ENCODE measurements at regions not wholly inside any gene's neighbourhood (a gene's known extent, or its start where the extent isn't known, plus 50 kb on each side); places are given as distances from the start of the nearest gene placed in this dataset.

DNA sequence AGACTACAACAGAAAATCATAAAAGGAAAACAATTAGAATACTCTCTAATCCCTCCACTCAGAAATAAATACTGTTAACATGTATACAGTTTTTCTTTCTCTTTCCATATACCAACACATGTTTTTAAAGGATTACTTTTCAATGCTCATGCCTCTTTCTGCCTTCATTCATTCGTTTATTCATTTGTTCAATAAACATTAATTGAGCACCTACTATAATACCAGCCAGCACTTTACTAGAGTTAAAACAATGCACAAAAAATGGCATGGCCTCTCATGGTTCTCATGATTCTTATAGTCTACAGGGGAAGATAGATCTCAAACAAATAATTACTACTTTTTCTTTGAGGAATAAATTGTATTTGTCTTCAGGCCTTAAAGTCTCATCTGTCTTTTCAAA lies 70.3 kb upstream of the RIPOR2 start:
- TF ChIP-seq, protein P1, sequence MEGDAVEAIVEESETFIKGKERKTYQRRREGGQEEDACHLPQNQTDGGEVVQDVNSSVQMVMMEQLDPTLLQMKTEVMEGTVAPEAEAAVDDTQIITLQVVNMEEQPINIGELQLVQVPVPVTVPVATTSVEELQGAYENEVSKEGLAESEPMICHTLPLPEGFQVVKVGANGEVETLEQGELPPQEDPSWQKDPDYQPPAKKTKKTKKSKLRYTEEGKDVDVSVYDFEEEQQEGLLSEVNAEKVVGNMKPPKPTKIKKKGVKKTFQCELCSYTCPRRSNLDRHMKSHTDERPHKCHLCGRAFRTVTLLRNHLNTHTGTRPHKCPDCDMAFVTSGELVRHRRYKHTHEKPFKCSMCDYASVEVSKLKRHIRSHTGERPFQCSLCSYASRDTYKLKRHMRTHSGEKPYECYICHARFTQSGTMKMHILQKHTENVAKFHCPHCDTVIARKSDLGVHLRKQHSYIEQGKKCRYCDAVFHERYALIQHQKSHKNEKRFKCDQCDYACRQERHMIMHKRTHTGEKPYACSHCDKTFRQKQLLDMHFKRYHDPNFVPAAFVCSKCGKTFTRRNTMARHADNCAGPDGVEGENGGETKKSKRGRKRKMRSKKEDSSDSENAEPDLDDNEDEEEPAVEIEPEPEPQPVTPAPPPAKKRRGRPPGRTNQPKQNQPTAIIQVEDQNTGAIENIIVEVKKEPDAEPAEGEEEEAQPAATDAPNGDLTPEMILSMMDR (conservative IDR thresholded peaks at IDR 0.05; ENCODE audit: low read depth, low read length): no peak
- no peak overlapping the region for H3K4me3 ChIP-seq (ENCODE audit: low read length)
- no peak for DNase-seq (ENCODE audit: low read depth)

DNA sequence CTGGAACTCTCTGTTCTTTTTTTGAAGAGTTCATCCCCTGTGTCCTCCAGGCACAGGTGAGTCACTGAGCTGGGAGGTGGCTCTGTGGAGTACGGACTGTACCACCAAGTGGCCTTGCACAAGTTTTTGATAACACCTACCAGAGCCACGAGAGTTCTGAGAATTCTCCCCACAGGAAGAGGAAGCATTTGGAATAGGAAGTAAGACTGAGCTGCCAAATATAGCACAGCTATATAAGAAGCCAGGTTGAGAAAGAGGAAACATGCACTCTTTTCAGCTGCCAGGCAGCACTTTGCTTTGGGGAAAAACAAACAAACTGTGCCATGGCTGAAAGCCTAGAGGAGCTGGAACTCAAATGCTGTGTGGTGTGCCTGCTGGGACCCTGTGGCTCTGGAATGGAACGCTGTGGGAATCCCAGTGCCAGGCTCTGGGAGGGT lies 70.8 kb upstream of the RIPOR2 start:
- TF ChIP-seq, protein P1 (conservative IDR thresholded peaks at IDR 0.05; ENCODE audit: low read depth, low read length): no peak
- no peak for DNase-seq (ENCODE audit: low read depth)
- no peak overlapping the region for H3K4me3 ChIP-seq (ENCODE audit: low read length)

DNA sequence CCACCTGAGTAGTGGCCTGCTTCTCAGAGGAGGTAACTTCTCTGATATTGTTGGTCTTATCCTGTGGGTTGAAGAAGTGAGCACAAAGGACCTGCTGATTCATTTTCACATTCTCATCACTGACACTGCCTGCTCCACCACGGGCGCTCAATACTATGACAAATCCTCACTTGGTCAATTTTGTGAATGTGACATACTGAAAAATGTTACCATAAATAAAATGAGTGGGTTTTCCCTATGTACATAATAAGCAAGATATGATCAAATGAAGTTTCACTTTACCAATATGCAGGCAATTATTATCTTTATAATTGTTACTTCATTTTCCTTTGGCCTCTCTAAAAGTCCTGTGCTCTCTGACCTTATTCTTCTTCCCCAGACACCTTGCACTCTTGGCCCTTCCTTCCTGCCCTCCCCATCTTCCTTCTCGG lies 71.5 kb upstream of the RIPOR2 start:
- TF ChIP-seq, protein P1 (conservative IDR thresholded peaks at IDR 0.05; ENCODE audit: low read depth, low read length): no peak
- DNase-seq (ENCODE audit: low read depth): no peak

DNA sequence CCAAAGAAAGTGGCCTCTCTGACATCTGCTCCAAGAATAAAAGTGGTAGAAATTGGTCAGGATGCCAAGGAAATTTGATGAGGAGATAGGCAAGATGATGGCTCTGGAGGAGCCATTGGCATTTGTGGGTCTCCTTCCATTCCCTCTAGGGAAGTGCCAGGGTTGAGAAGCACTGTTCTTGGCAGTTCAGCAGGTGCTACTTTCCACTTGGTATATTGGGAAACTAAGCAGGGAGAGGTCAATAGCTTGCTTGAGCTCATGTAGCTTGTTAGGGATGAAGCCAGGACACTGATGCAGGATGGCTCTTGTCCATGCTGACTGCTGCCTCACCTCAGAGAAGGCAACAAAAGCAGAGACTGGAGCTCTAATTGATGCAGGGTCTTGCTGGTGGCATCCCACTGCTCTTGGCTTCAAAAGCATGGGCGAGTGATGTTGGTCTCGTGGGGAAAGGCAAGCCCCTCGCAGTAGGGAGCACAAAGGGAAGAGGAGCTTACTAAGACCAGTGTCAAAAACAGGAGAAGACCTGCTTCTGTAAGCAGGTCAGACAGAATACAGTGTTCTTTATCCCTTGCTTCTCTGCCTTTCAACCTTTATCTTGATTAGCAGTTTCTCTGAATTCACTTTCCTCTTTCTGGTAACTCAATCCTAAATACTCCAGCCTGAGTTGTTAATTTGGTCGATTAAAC lies 73.1 kb upstream of the RIPOR2 start:
- no peak overlapping the region for H3K4me3 ChIP-seq (ENCODE audit: low read length)
- TF ChIP-seq, protein P1 (conservative IDR thresholded peaks at IDR 0.05; ENCODE audit: low read depth, low read length): no peak
- DNase-seq (ENCODE audit: low read depth): no peak

More for the DNA sequence above, 71.5 kb upstream of the RIPOR2 start:
- no peak overlapping the region for H3K4me3 ChIP-seq (ENCODE audit: low read length)

DNA sequence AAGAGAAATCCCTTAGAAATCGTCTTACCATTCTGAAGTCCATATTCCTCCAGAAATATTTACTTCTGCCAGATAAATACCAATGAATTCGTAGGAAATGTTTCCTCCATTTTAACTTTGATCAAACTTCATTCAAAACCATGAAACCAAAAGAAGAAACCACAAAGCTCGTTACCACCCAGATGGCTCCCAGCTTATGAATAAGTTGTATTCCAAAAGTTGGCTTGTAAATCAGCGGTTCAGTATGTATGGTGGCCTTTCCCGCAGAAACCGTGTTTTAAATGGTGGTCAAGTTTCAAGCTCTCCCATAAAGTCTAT lies 73.6 kb upstream of the RIPOR2 start:
- H3K4me3 ChIP-seq (ENCODE audit: low read length): no peak overlapping the region
- no peak for DNase-seq (ENCODE audit: low read depth)
- TF ChIP-seq, protein P1 (conservative IDR thresholded peaks at IDR 0.05; ENCODE audit: low read depth, low read length): no peak

DNA sequence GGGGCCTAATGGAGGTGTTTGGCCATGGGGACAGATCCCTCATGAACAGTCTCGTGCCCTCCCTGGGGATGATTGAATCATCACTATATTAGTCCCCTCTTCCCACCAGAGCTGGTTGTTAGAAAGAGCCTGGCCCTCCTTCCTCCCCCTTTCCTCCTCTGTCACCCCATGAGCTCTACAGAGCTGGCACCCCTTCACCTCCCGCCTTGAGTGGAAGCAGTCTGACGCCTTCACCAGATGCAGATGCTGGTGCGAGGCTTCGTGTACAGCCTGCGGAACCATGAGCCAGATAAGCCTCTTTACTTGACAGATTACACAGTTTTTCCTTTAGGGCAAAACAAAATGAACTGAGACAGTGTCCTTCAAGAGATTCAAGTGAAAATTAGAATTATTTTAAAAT lies 74.4 kb upstream of the RIPOR2 start:
- DNase-seq (ENCODE audit: low read depth): no peak
- H3K4me3 ChIP-seq (ENCODE audit: low read length): no peak overlapping the region
- TF ChIP-seq, protein P1 (conservative IDR thresholded peaks at IDR 0.05; ENCODE audit: low read depth, low read length): no peak

DNA sequence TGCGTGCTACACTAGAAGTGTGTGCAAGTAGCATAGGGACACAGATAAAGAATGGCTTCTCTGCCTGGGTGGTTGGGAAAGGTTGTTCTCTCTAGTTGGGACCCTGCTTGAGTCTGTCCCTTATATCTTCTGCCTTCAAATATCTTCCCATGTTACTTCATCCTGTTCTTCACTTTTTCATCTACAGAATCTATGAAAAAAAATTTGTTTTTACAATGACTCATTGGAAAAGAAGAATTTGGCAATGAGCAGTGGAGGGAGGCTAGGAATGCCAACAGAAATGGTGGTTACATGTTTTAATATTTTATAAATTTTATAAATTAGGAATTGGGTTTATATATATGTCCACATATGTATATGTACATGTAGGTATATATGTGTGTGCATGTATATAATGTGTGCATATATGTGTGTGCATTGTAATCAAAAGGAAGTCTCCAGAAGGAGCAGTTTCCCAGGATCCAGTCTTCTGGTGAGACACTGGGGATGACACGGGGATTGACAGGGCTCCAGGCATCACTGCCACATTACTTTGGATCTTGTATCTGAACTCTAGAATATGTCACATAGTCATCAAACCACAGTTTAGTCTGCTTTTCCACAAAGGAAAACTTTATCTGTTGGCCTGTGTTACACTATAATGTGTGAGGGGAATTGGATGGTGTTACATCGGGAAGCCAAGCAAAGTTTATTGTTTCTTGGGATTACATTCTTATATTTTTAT lies 75.3 kb upstream of the RIPOR2 start:
- DNase-seq (ENCODE audit: low read depth): no peak
- TF ChIP-seq, protein P1 (conservative IDR thresholded peaks at IDR 0.05; ENCODE audit: low read depth, low read length): no peak
- no peak overlapping the region for H3K4me3 ChIP-seq (ENCODE audit: low read length)

Measured in retinal pigment epithelial cell (primary cell).